ENCODE measurements at regions not wholly inside any gene's neighbourhood (a gene's known extent, or its start where the extent isn't known, plus 50 kb on each side); places are given as distances from the start of the nearest gene placed in this dataset.

DNA sequence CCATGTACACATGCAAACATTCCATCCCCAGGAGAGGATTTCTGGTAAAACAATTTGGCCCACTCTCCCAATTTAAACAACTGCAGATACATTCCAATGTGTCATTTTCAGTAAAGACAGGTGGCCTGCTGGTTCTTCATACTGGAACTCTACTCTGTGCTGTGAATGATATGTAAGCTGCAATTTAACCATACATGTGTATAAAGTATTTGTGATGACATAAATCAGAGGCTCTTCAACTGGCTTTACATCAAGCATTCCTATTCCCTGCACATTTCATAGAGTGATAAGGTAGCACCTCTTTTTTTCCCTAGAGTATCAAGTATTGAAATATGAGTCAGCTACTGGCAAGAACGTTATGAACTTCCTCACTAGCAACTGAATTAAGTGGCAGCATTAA, 649.5 kb upstream of the ADGRL2 start:
- TF ChIP-seq, protein P1, sequence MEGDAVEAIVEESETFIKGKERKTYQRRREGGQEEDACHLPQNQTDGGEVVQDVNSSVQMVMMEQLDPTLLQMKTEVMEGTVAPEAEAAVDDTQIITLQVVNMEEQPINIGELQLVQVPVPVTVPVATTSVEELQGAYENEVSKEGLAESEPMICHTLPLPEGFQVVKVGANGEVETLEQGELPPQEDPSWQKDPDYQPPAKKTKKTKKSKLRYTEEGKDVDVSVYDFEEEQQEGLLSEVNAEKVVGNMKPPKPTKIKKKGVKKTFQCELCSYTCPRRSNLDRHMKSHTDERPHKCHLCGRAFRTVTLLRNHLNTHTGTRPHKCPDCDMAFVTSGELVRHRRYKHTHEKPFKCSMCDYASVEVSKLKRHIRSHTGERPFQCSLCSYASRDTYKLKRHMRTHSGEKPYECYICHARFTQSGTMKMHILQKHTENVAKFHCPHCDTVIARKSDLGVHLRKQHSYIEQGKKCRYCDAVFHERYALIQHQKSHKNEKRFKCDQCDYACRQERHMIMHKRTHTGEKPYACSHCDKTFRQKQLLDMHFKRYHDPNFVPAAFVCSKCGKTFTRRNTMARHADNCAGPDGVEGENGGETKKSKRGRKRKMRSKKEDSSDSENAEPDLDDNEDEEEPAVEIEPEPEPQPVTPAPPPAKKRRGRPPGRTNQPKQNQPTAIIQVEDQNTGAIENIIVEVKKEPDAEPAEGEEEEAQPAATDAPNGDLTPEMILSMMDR (IDR thresholded peaks at IDR 0.05): no peak
- TF ChIP-seq ZFX (IDR thresholded peaks at IDR 0.05; ENCODE audit: borderline replicate concordance): no peak
